ENCODE measurements at regions not wholly inside any gene's neighbourhood (a gene's known extent, or its start where the extent isn't known, plus 50 kb on each side); places are given as distances from the start of the nearest gene placed in this dataset.

DNA sequence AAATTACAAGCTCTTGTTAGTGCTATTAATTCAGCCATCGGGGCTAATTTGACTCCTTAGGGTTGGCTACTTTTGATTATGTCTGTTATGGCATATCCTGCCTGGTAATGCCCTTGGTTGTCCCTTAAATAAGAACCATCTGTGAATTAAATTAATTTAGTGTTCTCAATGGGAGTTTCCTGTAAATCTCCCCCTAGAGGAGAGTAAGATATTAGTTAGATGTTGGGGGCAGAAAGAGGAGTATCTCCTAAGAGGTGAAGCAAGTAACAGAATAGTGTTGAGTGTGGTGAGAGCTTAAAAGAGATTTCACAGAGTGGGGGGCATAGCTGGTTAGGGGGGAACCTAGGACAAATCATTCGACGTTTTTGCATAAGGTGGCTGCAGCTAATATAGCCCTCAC, 1126.9 kb downstream of the JRKL start:
- TF ChIP-seq, protein P1, sequence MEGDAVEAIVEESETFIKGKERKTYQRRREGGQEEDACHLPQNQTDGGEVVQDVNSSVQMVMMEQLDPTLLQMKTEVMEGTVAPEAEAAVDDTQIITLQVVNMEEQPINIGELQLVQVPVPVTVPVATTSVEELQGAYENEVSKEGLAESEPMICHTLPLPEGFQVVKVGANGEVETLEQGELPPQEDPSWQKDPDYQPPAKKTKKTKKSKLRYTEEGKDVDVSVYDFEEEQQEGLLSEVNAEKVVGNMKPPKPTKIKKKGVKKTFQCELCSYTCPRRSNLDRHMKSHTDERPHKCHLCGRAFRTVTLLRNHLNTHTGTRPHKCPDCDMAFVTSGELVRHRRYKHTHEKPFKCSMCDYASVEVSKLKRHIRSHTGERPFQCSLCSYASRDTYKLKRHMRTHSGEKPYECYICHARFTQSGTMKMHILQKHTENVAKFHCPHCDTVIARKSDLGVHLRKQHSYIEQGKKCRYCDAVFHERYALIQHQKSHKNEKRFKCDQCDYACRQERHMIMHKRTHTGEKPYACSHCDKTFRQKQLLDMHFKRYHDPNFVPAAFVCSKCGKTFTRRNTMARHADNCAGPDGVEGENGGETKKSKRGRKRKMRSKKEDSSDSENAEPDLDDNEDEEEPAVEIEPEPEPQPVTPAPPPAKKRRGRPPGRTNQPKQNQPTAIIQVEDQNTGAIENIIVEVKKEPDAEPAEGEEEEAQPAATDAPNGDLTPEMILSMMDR (IDR thresholded peaks at IDR 0.05), result no peak
- no peak for TF ChIP-seq POLR2A (IDR thresholded peaks at IDR 0.05)

All from sigmoid colon (tissue), 3 donors.